Mesodermal cell (in vitro differentiated cells): ENCODE measurements at regions not wholly inside any gene's neighbourhood (a gene's known extent, or its start where the extent isn't known, plus 50 kb on each side); places are given as distances from the start of the nearest gene placed in this dataset.
"Not testable (repeated sequence)": the region's sequence is repeated elsewhere in the genome, so short reads cannot be mapped to it uniquely, and the experiment has no call there.

Experiments used
- H3K27ac ChIP-seq: 2 replicates; pipeline ENCODE4 v1.7.0; 2013; ENCODE audit warnings: mild to moderate bottlenecking, low read depth, low read length, moderate library complexity; ENCODE audit not compliant: severe bottlenecking
- H3K36me3 ChIP-seq: 2 replicates; pipeline ENCODE4 v1.7.1; 2013; ENCODE audit warnings: mild to moderate bottlenecking, low read length, moderate library complexity; ENCODE audit not compliant: control insufficient read depth, insufficient read depth
- H3K4me1 ChIP-seq: one replicate; pipeline ENCODE4 v1.7.1; 2013; ENCODE audit warnings: mild to moderate bottlenecking, low read length; ENCODE audit not compliant: insufficient read depth, control insufficient read depth, poor library complexity, severe bottlenecking
- H3K4me3 ChIP-seq: 2 replicates; pipeline ENCODE4 v1.7.0; 2013; ENCODE audit warnings: low read length, control low read depth, mild to moderate bottlenecking; ENCODE audit not compliant: insufficient read depth, poor library complexity, severe bottlenecking; ENCODE audit errors: extremely low read depth
- H3K9me3 ChIP-seq: 2 replicates; pipeline ENCODE4 v1.7.1; 2013; ENCODE audit warnings: mild to moderate bottlenecking, low read length, moderate library complexity; ENCODE audit not compliant: control insufficient read depth
- WGBS, 2 experiments: methylation state at CpG; one replicate each; pipeline ENCODE4 v1.1.5; 2013; ENCODE audit warnings: missing lambda C conversion rate in 2 of 2; ENCODE audit not compliant: insufficient coverage in 2 of 2; 5-methylcytosine and 5-hydroxymethylcytosine counted together

DNA sequence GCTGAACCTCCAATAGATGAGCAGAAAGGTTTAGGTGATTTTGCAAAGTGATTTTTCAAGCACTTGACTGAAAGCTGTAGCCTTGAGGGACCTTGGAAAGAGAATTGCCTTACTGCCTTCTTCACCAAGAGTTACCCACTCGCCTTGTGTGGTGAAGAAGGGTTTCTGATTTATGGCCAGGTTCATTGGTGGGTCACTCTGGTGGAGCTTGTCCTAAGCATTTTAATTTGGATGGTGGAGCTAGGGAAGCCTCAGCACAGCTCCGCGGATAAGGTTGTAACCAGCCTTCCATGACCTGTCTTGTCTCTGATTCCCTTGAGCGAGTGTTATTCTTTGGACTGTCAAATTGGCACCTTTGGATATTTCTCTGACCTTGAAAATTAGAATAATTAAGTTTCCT lies 226.4 kb downstream of the FAT3 start:
- 83 to 100% methylated on average over 2 to 4 of the region's 4 CpGs for WGBS, 2 experiments
- H3K36me3 ChIP-seq = no peaks in the 10 kb centered on the region

DNA sequence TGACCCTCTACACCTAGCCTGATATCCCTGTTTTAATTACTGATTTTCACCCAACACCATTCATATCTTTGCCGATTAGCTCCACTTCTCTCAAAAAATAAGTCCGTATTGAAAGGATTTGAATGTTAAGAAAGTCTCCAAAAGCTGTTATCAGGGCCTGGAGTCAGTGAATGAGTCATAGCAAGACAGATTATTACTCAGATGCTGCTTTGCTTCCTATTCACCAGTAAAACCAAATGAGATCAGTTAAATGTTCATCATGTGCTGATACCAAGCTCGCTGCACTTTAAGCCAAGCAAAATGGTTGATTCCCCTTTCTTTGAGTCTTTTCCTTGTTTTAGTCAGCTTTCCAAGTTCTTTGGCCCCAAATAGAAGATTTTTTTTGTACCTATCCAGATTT lies 228.4 kb downstream of the FAT3 start:
- WGBS, 2 experiments = 89 to 92% methylated on average over 1 of the region's 3 CpGs
- no peak overlapping the region for H3K4me3 ChIP-seq
- no peaks in the 10 kb centered on the region for H3K9me3 ChIP-seq
- H3K27ac ChIP-seq = no peak overlapping the region
- H3K4me1 ChIP-seq = peaks cover 4% of the 10 kb centered on the region
- no peaks in the 10 kb centered on the region for H3K36me3 ChIP-seq

More for the DNA sequence above, 226.4 kb downstream of the FAT3 start:
- Histone ChIP-seq H3K27ac (no peak overlapping the region), H3K9me3 (no peaks in the 10 kb centered on the region), H3K4me1 (peaks cover 4% of the 10 kb centered on the region), H3K4me3 (no peak overlapping the region)

DNA sequence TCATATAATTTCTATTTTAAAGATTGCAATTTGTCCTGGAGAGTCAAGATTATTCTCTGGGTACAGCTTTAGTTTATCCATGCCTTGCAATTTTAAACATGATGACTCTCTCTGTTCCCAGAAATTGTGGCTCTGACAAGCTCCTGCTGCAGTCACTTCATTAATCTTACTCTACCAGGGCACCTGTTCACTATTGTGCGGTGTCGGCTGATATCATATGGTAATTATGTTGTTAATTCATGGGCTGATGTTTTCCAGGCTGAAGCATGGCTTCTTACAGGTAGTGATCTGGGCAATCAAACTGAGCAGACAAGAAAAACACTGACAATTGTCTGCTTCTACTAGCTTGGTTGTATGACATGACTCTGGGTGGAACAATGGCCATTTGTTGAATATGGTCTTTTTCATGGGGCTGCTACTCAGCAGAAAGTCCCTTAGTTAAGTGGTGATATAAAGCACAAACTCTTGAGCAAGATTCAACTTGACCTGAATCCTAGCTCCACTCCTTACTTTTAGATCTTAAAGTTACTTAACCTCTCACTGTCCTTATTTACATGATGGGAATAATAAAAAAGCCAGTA lies 230.7 kb downstream of the FAT3 start:
- Histone ChIP-seq H3K4me3 (no peak overlapping the region), H3K36me3 (no peaks in the 10 kb centered on the region), H3K4me1 (peaks cover 4% of the 10 kb centered on the region), H3K27ac (no peak overlapping the region), H3K9me3 (no peaks in the 10 kb centered on the region)
- 80% methylated on average over 1 of the region's 2 CpGs; no CpG with 5 or more reads in 1 of the 2 experiments for WGBS, 2 experiments

DNA sequence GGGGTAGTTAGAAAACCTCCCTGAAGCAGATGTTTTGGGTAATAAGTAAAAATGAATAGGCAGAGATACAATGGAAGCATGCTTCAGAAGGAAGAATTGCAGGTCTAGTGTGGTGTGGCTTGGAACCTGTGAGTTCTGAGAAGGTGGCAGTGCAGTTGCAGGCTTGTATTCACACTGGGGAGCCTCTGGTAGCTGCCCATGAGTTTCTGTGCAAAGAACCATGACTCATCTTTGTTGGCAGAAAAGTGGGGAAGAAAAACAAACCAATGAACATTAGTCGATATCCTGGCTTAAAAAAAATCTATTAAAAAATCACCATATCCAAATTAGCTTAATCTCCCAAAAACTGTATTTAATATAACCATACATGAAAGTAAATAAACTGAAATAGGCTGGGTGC lies 232.6 kb downstream of the FAT3 start:
- no CpG with 5 or more reads among the region's 1 CpG for WGBS, 2 experiments

DNA sequence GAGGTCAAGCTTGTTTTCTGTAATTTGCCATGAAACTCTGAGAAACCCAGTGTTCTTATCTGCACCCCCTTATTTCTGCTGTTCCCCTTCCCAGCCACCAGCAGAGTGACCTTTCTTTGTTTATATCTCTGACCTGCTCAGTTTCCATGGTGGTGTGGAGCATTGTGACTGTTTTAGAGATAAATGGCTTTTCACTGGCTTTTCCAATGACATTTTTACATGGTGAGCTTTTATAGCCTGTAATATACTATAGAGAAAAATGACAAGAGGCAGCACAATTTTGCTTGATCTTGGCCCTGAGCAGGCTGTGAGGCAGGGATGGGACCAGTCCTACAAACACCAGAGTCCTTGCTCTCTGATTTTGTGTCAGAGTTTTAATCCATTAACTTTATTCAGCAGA lies 233.9 kb downstream of the FAT3 start:
- no peak overlapping the region for H3K27ac ChIP-seq
- H3K4me1 ChIP-seq = no peaks in the 10 kb centered on the region
- no peak overlapping the region for H3K4me3 ChIP-seq
- no peaks in the 10 kb centered on the region for H3K36me3 ChIP-seq
- no peaks in the 10 kb centered on the region for H3K9me3 ChIP-seq

More for the DNA sequence above, 232.6 kb downstream of the FAT3 start:
- Histone ChIP-seq H3K4me1 (peaks cover 4% of the 10 kb centered on the region), H3K9me3 (no peaks in the 10 kb centered on the region), H3K4me3 (no peak overlapping the region), H3K27ac (no peak overlapping the region), H3K36me3 (no peaks in the 10 kb centered on the region)

DNA sequence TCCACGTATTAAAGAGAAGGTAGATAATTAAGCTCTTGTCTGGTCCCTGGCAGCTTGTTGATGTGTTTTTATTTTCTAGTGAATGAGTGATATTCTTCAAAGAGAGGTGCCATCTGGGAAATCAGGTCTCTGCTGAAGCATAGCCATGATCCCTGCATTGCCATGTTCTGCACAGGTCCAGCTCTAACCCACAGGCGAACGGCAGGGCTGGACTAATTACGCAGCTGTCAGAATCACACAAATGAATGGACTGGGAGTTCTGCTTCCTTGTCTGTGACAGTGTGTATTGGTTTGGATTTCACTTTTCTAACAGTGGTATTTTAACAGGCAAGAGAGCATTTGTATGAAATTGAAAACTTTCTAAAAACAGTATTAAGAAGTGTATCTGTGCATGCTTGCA lies 235.6 kb downstream of the FAT3 start:
- Histone ChIP-seq H3K4me3 (no peak overlapping the region), H3K9me3 (no peaks in the 10 kb centered on the region), H3K36me3 (no peaks in the 10 kb centered on the region), H3K4me1 (no peaks in the 10 kb centered on the region), H3K27ac (no peak overlapping the region)
- WGBS, 2 experiments = 74 to 100% methylated on average over 3 to 4 of the region's 4 CpGs

DNA sequence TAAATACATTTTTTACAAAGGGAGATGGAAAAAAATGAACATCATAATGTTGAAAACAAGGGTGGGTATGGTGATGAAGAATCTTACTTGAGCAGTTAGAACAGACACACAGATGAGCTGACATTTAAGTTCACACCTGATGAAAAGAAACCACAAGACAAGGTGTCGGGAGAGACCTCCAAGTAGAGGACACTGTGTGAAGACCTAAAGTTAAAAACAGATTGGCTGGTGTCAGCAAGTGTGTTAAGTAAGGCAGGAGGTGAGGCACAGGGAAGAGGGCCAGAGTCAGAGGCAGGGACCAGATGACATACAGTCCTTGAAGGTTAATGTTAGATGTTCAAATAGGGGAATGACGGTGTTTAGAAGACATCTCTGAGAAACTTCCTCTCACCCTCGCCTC lies 236.8 kb downstream of the FAT3 start:
- H3K9me3 ChIP-seq = no peaks in the 10 kb centered on the region
- H3K36me3 ChIP-seq = no peaks in the 10 kb centered on the region
- no peak overlapping the region for H3K4me3 ChIP-seq
- no peaks in the 10 kb centered on the region for H3K4me1 ChIP-seq
- no peak overlapping the region for H3K27ac ChIP-seq
- 73 to 92% methylated on average over 1 of the region's 3 CpGs for WGBS, 2 experiments

DNA sequence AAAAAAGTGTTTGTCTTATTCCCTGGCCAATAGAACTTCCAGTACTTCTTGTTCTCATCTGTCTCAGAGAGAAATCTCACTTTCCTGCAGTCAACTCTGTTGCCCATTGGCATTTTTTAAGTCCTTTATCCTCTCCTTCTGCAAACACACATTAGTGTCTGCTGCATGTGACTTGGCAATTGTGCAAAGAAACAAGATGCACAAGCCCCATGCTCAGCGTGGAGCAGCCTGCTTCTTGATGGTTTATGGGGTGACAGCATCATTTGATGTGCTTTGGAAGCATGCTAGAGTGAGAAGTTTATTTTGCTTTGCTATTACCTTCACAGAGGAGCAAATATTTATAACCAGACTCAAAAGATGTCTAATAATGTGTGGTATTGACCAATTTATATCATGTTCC lies 238.2 kb downstream of the FAT3 start:
- Histone ChIP-seq H3K27ac (no peak overlapping the region), H3K4me1 (no peaks in the 10 kb centered on the region)
- WGBS, 2 experiments = 88% methylated on average over 1 of the region's 1 CpG; no CpG with 5 or more reads in 1 of the 2 experiments

DNA sequence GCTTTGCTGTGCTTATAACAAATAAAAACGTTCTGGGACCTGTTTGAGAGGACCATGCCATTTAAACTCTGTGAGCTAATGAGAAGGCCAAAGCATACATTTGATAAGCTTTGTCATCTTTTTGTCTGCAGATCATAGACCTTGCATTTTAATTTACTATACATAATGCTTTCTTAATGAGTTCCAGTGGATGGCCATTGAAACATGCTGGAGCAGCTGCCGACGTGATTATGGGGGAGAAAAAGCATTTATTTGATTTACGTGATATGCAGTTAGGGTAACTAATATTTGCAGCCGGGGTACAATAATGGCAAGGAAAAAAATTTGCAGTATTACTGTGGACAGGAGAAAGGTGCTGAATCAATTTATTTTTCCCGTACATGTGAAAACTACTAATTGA lies 240.2 kb downstream of the FAT3 start:
- Histone ChIP-seq H3K9me3 (no peaks in the 10 kb centered on the region), H3K36me3 (no peaks in the 10 kb centered on the region), H3K4me3 (no peak overlapping the region), H3K27ac (no peak overlapping the region), H3K4me1 (no peaks in the 10 kb centered on the region)
- 69 to 80% methylated on average over 4 to 5 of the region's 6 CpGs for WGBS, 2 experiments

More for the DNA sequence above, 238.2 kb downstream of the FAT3 start:
- H3K9me3 ChIP-seq = no peaks in the 10 kb centered on the region
- no peaks in the 10 kb centered on the region for H3K36me3 ChIP-seq
- no peak overlapping the region for H3K4me3 ChIP-seq

DNA sequence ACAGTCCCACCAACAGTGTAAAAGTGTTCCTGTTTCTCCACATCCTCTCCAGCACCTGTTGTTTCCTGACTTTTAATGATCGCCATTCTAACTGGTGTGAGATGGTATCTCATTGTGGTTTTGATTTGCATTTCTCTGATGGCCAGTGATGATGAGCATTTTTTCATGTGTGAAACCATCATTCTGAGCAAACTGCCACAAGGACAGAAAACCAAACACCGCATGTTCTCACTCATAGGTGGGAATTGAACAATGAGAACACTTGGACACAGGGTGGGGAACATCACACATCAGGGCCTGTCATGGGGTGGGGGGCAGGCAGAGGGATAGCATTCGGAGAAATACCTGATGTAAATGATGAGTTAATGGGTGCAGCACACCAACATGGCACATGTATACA lies 240.8 kb downstream of the FAT3 start:
- not testable (repeated sequence) for H3K27ac ChIP-seq, H3K9me3 ChIP-seq, H3K4me1 ChIP-seq, H3K4me3 ChIP-seq, H3K36me3 ChIP-seq
- no CpG with 5 or more reads among the region's 3 CpGs for WGBS, 2 experiments

DNA sequence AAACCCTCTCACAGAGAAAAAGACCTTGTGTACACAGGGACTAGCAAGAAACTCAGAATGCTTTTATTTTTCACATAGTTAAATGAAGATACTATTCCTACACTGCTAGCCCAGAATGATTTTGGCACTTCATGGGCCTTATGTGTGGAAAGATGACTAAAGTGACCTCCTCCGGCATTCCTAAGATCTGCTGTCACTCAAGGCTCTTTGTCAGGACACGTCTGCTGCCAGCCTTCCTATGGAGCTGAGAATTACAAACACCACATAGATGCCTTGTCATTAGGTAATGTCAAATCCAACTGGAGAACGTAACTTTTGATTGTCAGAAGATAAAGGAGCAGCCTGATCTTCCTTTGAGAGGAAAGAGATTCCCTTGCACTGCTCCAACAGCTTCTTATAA lies 249.1 kb downstream of the FAT3 start:
- WGBS, 2 experiments = 71 to 100% methylated on average over 1 of the region's 3 CpGs

More for the DNA sequence above, 249.1 kb downstream of the FAT3 start:
- H3K27ac ChIP-seq = no peak overlapping the region
- no peaks in the 10 kb centered on the region for H3K36me3 ChIP-seq
- no peak overlapping the region for H3K4me3 ChIP-seq
- no peaks in the 10 kb centered on the region for H3K9me3 ChIP-seq
- H3K4me1 ChIP-seq = peaks cover 26% of the 10 kb centered on the region
